Lung (tissue), 11 donors: ENCODE measurements at regions not wholly inside any gene's neighbourhood (a gene's known extent, or its start where the extent isn't known, plus 50 kb on each side); places are given as distances from the start of the nearest gene placed in this dataset.
"Not testable (repeated sequence)": the region's sequence is repeated elsewhere in the genome, so short reads cannot be mapped to it uniquely, and the experiment has no call there.

ENCODE experiments used
- ATAC-seq: fragments of 200-7000 bp; cut with Tn5 transposase; one replicate; pipeline ENCODE4 v1.9.1; 2020; ENCODE audit warnings: moderate number of reproducible peaks; ENCODE audit not compliant: insufficient read depth, low FRiP score
- DNase-seq, 3 donors: peaks; one replicate each; pipeline ENCODE4 v3.0.0-alpha.2; 2013 to 2017
- H3K27ac ChIP-seq, 2 donors: one replicate each; pipeline ENCODE4 v1.5.1; 2013; ENCODE audit warnings: mild to moderate bottlenecking in 2 of 2, moderate library complexity in 2 of 2, control low read depth in 1 of 2, inconsistent platforms in 1 of 2, low read depth in 1 of 2, low read length in 1 of 2
- H3K27me3 ChIP-seq, 3 donors: one replicate each; pipeline ENCODE4 v1.5.1; 2013; ENCODE audit warnings: low read length in 2 of 3; ENCODE audit not compliant: control insufficient read depth in 3 of 3, insufficient read depth in 3 of 3
- H3K36me3 ChIP-seq, 4 donors: one replicate each; pipeline ENCODE4 v1.5.1; 2013; ENCODE audit warnings: low read length in 4 of 4, mild to moderate bottlenecking in 1 of 4, moderate library complexity in 1 of 4; ENCODE audit not compliant: control insufficient read depth in 4 of 4, insufficient read depth in 4 of 4
- H3K4me1 ChIP-seq, 5 donors: one replicate each; pipeline ENCODE4 v1.5.1; 2013; ENCODE audit warnings: low read length in 5 of 5, mild to moderate bottlenecking in 2 of 5, moderate library complexity in 1 of 5; ENCODE audit not compliant: control insufficient read depth in 5 of 5, insufficient read depth in 5 of 5
- H3K4me3 ChIP-seq: one replicate; pipeline ENCODE4 v1.5.1; 2013; ENCODE audit warnings: mild to moderate bottlenecking, control low read depth, moderate library complexity
- H3K9ac ChIP-seq, 2 donors: one replicate each; pipeline ENCODE4 v1.5.1; 2013; ENCODE audit warnings: low read length in 2 of 2, control low read depth in 1 of 2; ENCODE audit not compliant: insufficient read depth in 1 of 2
- H3K9me3 ChIP-seq, 4 donors: one replicate each; pipeline ENCODE4 v1.5.1; 2013; ENCODE audit warnings: low read length in 3 of 4, mild to moderate bottlenecking in 1 of 4, moderate library complexity in 1 of 4; ENCODE audit not compliant: control insufficient read depth in 4 of 4, insufficient read depth in 3 of 4
- WGBS, 2 donors: extraction: QIAGEN DNeasy Blood & Tissue Kit; methylation state at CpG; one replicate each; pipeline ENCODE4 v1.1.7; 2013; 5-methylcytosine and 5-hydroxymethylcytosine counted together
- TF ChIP-seq, protein P1 (sequence below): IDR thresholded peaks from 2 replicates; pipeline ENCODE4 v1.5.1; 2012; ENCODE audit warnings: mild to moderate bottlenecking; ENCODE audit errors: control extremely low read depth, extremely low read depth
- donor health status: control.
- donor health status: control.
- donor health status: Bipolar disorder and iron deficiency.
- donor health status: healthy.
- donor health status: DM: yes; HTN: yes; CAD: no.

DNA sequence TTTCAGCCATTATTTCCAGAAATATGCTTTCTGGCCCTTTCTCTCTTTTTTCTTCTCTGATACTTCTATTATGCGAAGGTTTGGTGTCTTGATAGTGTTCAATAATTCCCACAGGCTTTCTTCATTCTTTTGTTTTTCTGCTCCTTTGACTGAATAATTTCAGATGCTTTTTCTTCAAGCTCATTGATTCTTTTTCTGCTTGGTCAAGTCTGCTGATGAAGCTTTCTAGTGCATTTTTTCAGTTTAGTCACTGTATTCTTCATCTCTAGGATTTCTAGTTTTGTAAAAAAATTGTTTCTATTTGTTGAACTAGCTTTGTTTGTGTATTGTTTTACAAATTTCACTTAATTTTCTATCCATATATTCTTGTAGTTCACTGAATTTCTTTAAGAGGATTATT, 304.0 kb upstream of the TARS1 start:
- H3K27me3 ChIP-seq, result no peaks in the 10 kb centered on the region
- no peaks in the 10 kb centered on the region for H3K4me1 ChIP-seq
- H3K36me3 ChIP-seq, result no peaks in the 10 kb centered on the region
- peaks cover 0 to 19% (median 3%) of the 10 kb centered on the region in 4 donors for H3K9me3 ChIP-seq
- ATAC-seq (no peak), DNase-seq (no peak)
- H3K9ac ChIP-seq, result no peak overlapping the region
- 96 to 100% methylated on average over 1 of the region's 1 CpG for WGBS, 2 donors
- TF ChIP-seq, protein P1, sequence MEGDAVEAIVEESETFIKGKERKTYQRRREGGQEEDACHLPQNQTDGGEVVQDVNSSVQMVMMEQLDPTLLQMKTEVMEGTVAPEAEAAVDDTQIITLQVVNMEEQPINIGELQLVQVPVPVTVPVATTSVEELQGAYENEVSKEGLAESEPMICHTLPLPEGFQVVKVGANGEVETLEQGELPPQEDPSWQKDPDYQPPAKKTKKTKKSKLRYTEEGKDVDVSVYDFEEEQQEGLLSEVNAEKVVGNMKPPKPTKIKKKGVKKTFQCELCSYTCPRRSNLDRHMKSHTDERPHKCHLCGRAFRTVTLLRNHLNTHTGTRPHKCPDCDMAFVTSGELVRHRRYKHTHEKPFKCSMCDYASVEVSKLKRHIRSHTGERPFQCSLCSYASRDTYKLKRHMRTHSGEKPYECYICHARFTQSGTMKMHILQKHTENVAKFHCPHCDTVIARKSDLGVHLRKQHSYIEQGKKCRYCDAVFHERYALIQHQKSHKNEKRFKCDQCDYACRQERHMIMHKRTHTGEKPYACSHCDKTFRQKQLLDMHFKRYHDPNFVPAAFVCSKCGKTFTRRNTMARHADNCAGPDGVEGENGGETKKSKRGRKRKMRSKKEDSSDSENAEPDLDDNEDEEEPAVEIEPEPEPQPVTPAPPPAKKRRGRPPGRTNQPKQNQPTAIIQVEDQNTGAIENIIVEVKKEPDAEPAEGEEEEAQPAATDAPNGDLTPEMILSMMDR, result no peak
- no peak overlapping the region for H3K4me3 ChIP-seq
- H3K27ac ChIP-seq, result no peak overlapping the region

DNA sequence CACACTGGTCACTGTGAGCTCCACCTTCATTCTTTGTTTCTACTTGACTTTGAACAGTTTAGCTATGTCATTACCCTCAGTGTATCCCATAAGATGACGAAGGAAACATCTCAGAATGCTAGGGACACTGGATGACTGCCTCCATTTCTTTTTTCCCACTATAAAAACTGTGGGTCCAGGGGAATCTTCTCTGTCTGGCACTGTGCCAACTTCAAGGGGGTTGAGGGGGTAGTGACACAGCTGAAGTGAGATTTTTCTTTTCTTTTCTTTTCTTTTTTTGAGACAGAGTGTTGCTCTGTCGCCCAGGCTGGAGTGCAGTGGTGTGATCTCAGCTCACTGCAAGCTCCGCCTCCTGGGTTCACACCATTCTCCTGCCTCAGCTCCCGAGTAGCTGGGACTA, 302.6 kb upstream of the TARS1 start:
- not testable (repeated sequence) for H3K27me3 ChIP-seq, H3K27ac ChIP-seq, H3K36me3 ChIP-seq, H3K4me1 ChIP-seq, H3K9ac ChIP-seq, DNase-seq, ATAC-seq, H3K4me3 ChIP-seq
- 69 to 70% methylated on average over 4 of the region's 4 CpGs for WGBS, 2 donors
- H3K9me3 ChIP-seq, result peaks cover 0 to 19% (median 2%) of the 10 kb centered on the region in 4 donors

DNA sequence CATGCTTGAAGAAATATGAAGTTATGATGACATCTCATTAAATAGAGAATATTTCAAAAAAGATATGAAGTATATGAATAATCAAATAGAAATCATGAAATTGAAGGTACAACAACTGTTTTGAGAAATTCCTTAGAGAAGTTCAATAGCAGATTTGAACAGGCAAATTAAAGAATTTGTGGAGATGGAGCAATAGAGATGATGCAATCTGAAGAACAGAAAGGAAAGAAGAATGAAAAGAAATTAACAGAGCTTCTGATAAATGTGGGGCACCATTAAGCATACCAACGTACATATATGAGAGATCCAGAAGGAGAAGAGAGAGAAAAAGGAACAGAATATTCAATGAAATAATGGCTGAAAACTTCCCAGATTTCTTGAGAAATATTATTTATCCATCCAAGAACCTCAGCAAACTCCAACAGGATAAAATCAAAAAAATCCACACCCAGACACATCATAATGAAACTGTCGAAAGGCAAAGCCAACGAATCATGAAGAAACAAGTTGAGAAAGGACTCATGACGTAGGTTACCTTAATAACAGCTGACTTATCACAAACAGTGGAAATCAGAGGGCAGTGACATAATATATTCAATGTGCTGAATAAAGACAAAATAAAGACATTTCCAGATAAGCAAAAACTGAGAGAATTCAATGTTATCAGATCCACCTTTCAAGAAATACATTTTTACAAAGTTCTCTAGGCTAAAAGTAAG, 297.2 kb upstream of the TARS1 start:
- WGBS, 2 donors, result 93 to 94% methylated on average over 4 of the region's 4 CpGs
- Histone ChIP-seq H3K4me1 (no peaks in the 10 kb centered on the region), H3K9me3 (peaks cover 0 to 3% (median 0%) of the 10 kb centered on the region in 4 donors), H3K36me3 (no peaks in the 10 kb centered on the region), H3K27ac (no peak overlapping the region), H3K27me3 (no peaks in the 10 kb centered on the region), H3K9ac (no peak overlapping the region), H3K4me3 (no peak overlapping the region)
- TF ChIP-seq, protein P1, result no peak
- no peak for ATAC-seq
- no peak for DNase-seq

- H3K27me3 ChIP-seq, result no peaks in the 10 kb centered on the region
- H3K9me3 ChIP-seq, result no peaks in the 10 kb centered on the region
- H3K27ac ChIP-seq, result no peak overlapping the region
- H3K36me3 ChIP-seq, result no peaks in the 10 kb centered on the region
- ATAC-seq, result no peak
- H3K9ac ChIP-seq, result no peak overlapping the region
- DNase-seq, result no peak
- H3K4me3 ChIP-seq, result no peak overlapping the region
- no peaks in the 10 kb centered on the region for H3K4me1 ChIP-seq
- TF ChIP-seq, protein P1, result no peak
Measured at GRCh38 chr5:33146881-33147280, 293.9 kb upstream of the TARS1 start.
